ENCODE measurements at regions not wholly inside any gene's neighbourhood (a gene's known extent, or its start where the extent isn't known, plus 50 kb on each side); places are given as distances from the start of the nearest gene placed in this dataset.
"Not testable (repeated sequence)": the region's sequence is repeated elsewhere in the genome, so short reads cannot be mapped to it uniquely, and the experiment has no call there.

- intact Hi-C loops (cut with micrococcal nuclease; ENCODE audit: unreplicated experiment) (no loop called here), in situ Hi-C loops (cut with HindIII; ENCODE audit: low pct_unique_long_range_greater_than_20kb, low sequenced_read_pairs) (no loop called here)
- H3K27ac ChIP-seq (ENCODE audit: low read length) = no peak overlapping the region
- no peaks in the 10 kb centered on the region for H3K36me3 ChIP-seq (ENCODE audit: control insufficient read depth, insufficient read depth, low read length)
- DNase-seq (ENCODE audit: low read depth, low spot score) (no peak), ATAC-seq (no peak)
- ChIA-PET POLR2A (no interaction called here), CTCF (no interaction called here)
- no TSS peak for BruUV-seq (replicated peaks)
- no peaks in the 10 kb centered on the region for H3K4me1 ChIP-seq (ENCODE audit: control insufficient read depth, insufficient read depth, low read length)
- no peaks in the 10 kb centered on the region for H3K27me3 ChIP-seq (ENCODE audit: control insufficient read depth, insufficient read depth, low read length)
- TF ChIP-seq REST (IDR thresholded peaks at IDR 0.05; ENCODE audit: insufficient read depth in 1 of 2, low read depth in 2 of 2, low read length in 1 of 2) (no peak), CTCF (IDR thresholded peaks at IDR 0.05) (no peak), SIN3A (IDR thresholded peaks at IDR 0.05; ENCODE audit: borderline replicate concordance, insufficient read depth, low read depth, low read length) (no peak), POLR2AphosphoS5 (IDR thresholded peaks at IDR 0.05; ENCODE audit: low read depth, low read length) (no peak), TCF7L2 (IDR thresholded peaks at IDR 0.05; ENCODE audit: low read depth, low read length) (no peak)
- no peaks in the 10 kb centered on the region for H3K9me3 ChIP-seq (ENCODE audit: control insufficient read depth, insufficient read depth, low read depth, low read length)
- no peak overlapping the region for H3K4me3 ChIP-seq (ENCODE audit: low read depth in 2 of 2, low read length in 2 of 2)
These were observed 256.3 kb upstream of the RFC3 start for GRCh38 chr13:33561627-33562026.

GRCh38 chr13:33571618-33572017 is 246.3 kb upstream of the RFC3 start:
- H3K4me1 ChIP-seq (ENCODE audit: control insufficient read depth, insufficient read depth, low read length) = no peaks in the 10 kb centered on the region
- DNase-seq (ENCODE audit: low read depth, low spot score) (no peak), ATAC-seq (no peak)
- ChIA-PET POLR2A (no interaction called here), CTCF (no interaction called here)
- intact Hi-C loops (cut with micrococcal nuclease; ENCODE audit: unreplicated experiment) (no loop called here), in situ Hi-C loops (cut with HindIII; ENCODE audit: low pct_unique_long_range_greater_than_20kb, low sequenced_read_pairs) (no loop called here)
- H3K9me3 ChIP-seq (ENCODE audit: control insufficient read depth, insufficient read depth, low read depth, low read length) = no peaks in the 10 kb centered on the region
- no peaks in the 10 kb centered on the region for H3K36me3 ChIP-seq (ENCODE audit: control insufficient read depth, insufficient read depth, low read length)
- H3K27ac ChIP-seq (ENCODE audit: low read length) = no peak overlapping the region
- BruUV-seq (replicated peaks) = no TSS peak
- no peak for TF ChIP-seq REST (IDR thresholded peaks at IDR 0.05; ENCODE audit: insufficient read depth in 1 of 2, low read depth in 2 of 2, low read length in 1 of 2)
- TF ChIP-seq SIN3A (IDR thresholded peaks at IDR 0.05; ENCODE audit: borderline replicate concordance, insufficient read depth, low read depth, low read length) = no peak
- no peak for TF ChIP-seq POLR2AphosphoS5 (IDR thresholded peaks at IDR 0.05; ENCODE audit: low read depth, low read length)
- no peak for TF ChIP-seq CTCF (IDR thresholded peaks at IDR 0.05)
- TF ChIP-seq TCF7L2 (IDR thresholded peaks at IDR 0.05; ENCODE audit: low read depth, low read length) = no peak
- H3K4me3 ChIP-seq (ENCODE audit: low read depth in 2 of 2, low read length in 2 of 2) = no peak overlapping the region
- no peaks in the 10 kb centered on the region for H3K27me3 ChIP-seq (ENCODE audit: control insufficient read depth, insufficient read depth, low read length)

GRCh38 chr13:33572322-33572721 is 245.6 kb upstream of the RFC3 start:
- H3K27me3 ChIP-seq (ENCODE audit: control insufficient read depth, insufficient read depth, low read length); POLR2A ChIA-PET; H3K36me3 ChIP-seq (ENCODE audit: control insufficient read depth, insufficient read depth, low read length); intact Hi-C loops (cut with micrococcal nuclease; ENCODE audit: unreplicated experiment); ATAC-seq; BruUV-seq (replicated peaks); H3K27ac ChIP-seq (ENCODE audit: low read length); CTCF ChIA-PET; H3K4me1 ChIP-seq (ENCODE audit: control insufficient read depth, insufficient read depth, low read length); H3K9me3 ChIP-seq (ENCODE audit: control insufficient read depth, insufficient read depth, low read depth, low read length); in situ Hi-C loops (cut with HindIII; ENCODE audit: low pct_unique_long_range_greater_than_20kb, low sequenced_read_pairs); DNase-seq (ENCODE audit: low read depth, low spot score); H3K4me3 ChIP-seq (ENCODE audit: low read depth in 2 of 2, low read length in 2 of 2): not testable (repeated sequence)

Data from Panc1 (cell line).